ENCODE measurements at regions not wholly inside any gene's neighbourhood (a gene's known extent, or its start where the extent isn't known, plus 50 kb on each side); places are given as distances from the start of the nearest gene placed in this dataset.

- no peak for TF ChIP-seq CTCF (conservative IDR thresholded peaks at IDR 0.05; ENCODE audit: low read depth, low read length)
- TF ChIP-seq EZH2 (IDR thresholded peaks at IDR 0.05; ENCODE audit: borderline replicate concordance, low read depth, low read length, poor library complexity, severe bottlenecking): no peak
These were observed 446.7 kb upstream of the PROK2 start for GRCh38 chr3:72231439-72232196.
